Esophagus muscularis mucosa (tissue), 3 donors: ENCODE measurements at regions not wholly inside any gene's neighbourhood (a gene's known extent, or its start where the extent isn't known, plus 50 kb on each side); places are given as distances from the start of the nearest gene placed in this dataset.

Experiments
- CTCF ChIP-seq, 3 experiments: fragments of 200-600 bp in 2 of 3; fragments of 450-650 bp in 1 of 3; sonication (generic) in 2 of 3; IDR thresholded peaks; one replicate each; pipeline ENCODE4 v1.5.1; 2017 to 2019; ENCODE audit warnings: antibody characterized with exemption in 3 of 3, mild to moderate bottlenecking in 2 of 3, moderate library complexity in 1 of 3
- POLR2AphosphoS5 ChIP-seq, 2 donors: sonication (generic); formaldehyde crosslinking; IDR thresholded peaks; one replicate each; pipeline ENCODE4 v1.6.1; 2017; ENCODE audit warnings: antibody characterized with exemption in 2 of 2

GRCh38 chr14:21993837-21994236 lies 320.2 kb upstream of the OR4E1 start:
- TF ChIP-seq CTCF (IDR thresholded peaks at IDR 0.05) (no peak), POLR2AphosphoS5 (IDR thresholded peaks at IDR 0.05) (no peak)
